Ascending aorta (tissue), 2 donors: ENCODE measurements at regions not wholly inside any gene's neighbourhood (a gene's known extent, or its start where the extent isn't known, plus 50 kb on each side); places are given as distances from the start of the nearest gene placed in this dataset.

Source experiments
- DNase-seq, 2 donors: peaks; one replicate each; pipeline ENCODE4 v3.0.0-alpha.2; 2019; ENCODE audit warnings: low spot score in 2 of 2
- H3K27ac ChIP-seq, 2 donors: fragments of 200-600 bp; sonication (generic); one replicate each; pipeline ENCODE4 v1.5.1; 2016 to 2017; ENCODE audit warnings: mild to moderate bottlenecking in 1 of 2
- H3K27me3 ChIP-seq: fragments of 200-600 bp; sonication (generic); one replicate; pipeline ENCODE4 v1.5.1; 2017
- H3K36me3 ChIP-seq, 2 donors: fragments of 200-600 bp; sonication (generic); one replicate each; pipeline ENCODE4 v1.5.1; 2016
- H3K4me1 ChIP-seq, 2 donors: fragments of 200-600 bp; sonication (generic); one replicate each; pipeline ENCODE4 v1.5.1; 2016 to 2017; ENCODE audit warnings: mild to moderate bottlenecking in 1 of 2
- H3K4me3 ChIP-seq, 2 donors: fragments of 200-600 bp; sonication (generic); one replicate each; pipeline ENCODE4 v1.5.1; 2016 to 2017; ENCODE audit warnings: mild to moderate bottlenecking in 1 of 2
- H3K9me3 ChIP-seq, 2 donors: fragments of 200-600 bp; sonication (generic); one replicate each; pipeline ENCODE4 v1.5.1; 2016
- intact Hi-C: fragments of 100-400 bp; cut with DNase I; formaldehyde crosslinking; loops from one replicate; pipeline ENCODE4 v1.15.1; 2023
- TF ChIP-seq, protein P1 (sequence below), 3 experiments: fragments of 200-600 bp in 2 of 3; fragments of 450-650 bp in 1 of 3; sonication (generic) in 2 of 3; IDR thresholded peaks; one replicate each; pipeline ENCODE4 v1.5.1; 2016 to 2019; ENCODE audit warnings: antibody characterized with exemption in 3 of 3, mild to moderate bottlenecking in 1 of 3, moderate library complexity in 1 of 3

DNA sequence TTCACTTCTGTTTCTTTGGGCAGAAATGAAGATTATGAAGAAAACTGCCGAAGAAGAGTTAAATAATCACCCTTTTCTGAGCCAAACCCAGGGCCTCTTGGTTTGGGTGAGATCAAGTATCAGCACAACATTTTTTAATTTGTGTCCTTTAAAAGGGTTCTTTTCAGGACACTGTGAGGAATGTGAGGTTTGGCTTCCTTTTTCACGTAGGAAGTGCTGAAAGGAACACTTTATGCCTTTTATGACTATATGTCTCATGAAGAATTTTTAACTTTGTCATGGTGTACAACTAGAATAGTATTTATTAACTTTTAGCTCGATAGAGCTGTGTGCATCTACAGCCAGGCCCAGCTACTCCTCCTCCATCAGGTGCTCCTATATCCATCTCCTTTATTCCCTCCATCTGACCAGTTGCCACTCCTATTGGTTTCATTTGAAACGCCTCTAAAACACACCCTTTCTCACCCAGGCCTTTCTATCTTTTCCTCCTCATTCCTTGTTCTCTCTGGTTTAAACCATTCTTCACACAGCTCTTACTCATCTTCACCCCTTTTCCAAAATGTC, 103.6 kb upstream of the LRIG3 start:
- Histone ChIP-seq H3K4me3 (no peak overlapping the region), H3K36me3 (no peaks in the 10 kb centered on the region), H3K4me1 (no peaks in the 10 kb centered on the region), H3K27me3 (no peaks in the 10 kb centered on the region), H3K27ac (no peak overlapping the region), H3K9me3 (no peaks in the 10 kb centered on the region)
- DNase-seq = no peak
- TF ChIP-seq, protein P1, sequence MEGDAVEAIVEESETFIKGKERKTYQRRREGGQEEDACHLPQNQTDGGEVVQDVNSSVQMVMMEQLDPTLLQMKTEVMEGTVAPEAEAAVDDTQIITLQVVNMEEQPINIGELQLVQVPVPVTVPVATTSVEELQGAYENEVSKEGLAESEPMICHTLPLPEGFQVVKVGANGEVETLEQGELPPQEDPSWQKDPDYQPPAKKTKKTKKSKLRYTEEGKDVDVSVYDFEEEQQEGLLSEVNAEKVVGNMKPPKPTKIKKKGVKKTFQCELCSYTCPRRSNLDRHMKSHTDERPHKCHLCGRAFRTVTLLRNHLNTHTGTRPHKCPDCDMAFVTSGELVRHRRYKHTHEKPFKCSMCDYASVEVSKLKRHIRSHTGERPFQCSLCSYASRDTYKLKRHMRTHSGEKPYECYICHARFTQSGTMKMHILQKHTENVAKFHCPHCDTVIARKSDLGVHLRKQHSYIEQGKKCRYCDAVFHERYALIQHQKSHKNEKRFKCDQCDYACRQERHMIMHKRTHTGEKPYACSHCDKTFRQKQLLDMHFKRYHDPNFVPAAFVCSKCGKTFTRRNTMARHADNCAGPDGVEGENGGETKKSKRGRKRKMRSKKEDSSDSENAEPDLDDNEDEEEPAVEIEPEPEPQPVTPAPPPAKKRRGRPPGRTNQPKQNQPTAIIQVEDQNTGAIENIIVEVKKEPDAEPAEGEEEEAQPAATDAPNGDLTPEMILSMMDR (IDR thresholded peaks at IDR 0.05) = no peak
- intact Hi-C loops = no loop called here

DNA sequence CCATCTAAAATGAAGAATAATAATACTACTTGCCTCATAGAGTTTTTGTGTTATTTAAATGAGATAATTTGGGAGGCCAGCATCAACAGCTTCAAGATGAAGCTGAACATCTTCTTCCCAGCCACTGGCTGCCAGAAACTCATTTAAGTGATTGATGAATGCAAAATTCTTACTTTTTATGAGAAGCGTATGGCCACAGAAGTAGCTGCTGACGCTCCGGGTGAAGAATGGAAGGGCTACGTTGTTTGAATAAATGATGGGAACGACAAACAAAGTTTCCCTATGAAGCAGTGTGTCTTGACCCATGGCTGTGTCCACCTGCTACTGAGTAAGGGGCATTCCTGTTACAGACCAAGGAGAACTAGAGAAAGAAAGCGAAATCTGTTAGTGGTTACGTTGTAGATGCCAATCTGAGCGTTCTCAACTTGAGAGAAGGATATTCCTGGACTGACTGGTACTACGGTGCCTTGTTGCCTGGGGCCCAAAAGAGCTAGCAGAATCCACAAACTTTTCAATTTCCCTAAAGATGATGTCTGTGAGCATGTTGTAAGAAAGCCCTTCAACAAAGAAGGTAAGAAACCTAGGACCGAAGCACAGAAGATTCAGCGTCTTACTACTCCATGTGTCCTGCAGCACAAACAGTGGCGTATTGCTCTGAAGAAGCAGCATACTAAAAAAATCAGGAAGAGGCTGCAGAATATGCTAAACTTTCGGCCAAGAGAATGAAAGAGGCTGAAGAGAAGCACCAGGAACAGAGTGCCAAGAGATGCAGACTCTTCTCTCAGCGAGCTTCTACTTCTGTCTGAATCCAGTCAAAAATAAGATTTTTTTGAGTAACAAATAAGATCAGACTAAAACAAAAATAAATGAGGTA, 100.0 kb upstream of the LRIG3 start:
- H3K27ac ChIP-seq = no peak overlapping the region
- H3K4me3 ChIP-seq = no peak overlapping the region
- intact Hi-C loops = no loop called here
- no peaks in the 10 kb centered on the region for H3K4me1 ChIP-seq
- H3K27me3 ChIP-seq = no peaks in the 10 kb centered on the region
- H3K9me3 ChIP-seq = no peaks in the 10 kb centered on the region
- no peaks in the 10 kb centered on the region for H3K36me3 ChIP-seq
- DNase-seq = no peak
- TF ChIP-seq, protein P1 (IDR thresholded peaks at IDR 0.05) = no peak

DNA sequence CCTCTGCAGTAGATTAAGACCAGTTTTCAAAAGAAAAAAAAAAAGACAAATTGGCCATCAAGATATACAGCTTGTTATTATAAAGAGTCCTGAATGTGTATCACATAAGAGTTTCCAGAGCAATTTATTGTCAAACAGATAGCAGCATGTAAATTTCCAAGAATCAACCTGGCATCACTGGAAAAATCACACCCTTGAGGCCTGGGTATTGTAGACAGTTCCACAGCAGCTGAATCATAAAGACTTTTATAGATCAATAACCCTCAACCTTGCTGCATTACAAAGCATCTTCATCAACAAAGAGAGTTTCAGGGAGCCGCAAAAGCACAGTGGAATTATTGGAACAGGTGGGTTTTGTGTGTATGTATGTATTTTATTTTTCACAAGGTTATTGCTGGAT, 94.6 kb upstream of the LRIG3 start:
- intact Hi-C loops = no loop called here
- Histone ChIP-seq H3K9me3 (no peaks in the 10 kb centered on the region), H3K36me3 (no peaks in the 10 kb centered on the region), H3K27ac (no peak overlapping the region), H3K27me3 (no peaks in the 10 kb centered on the region), H3K4me3 (no peak overlapping the region), H3K4me1 (no peaks in the 10 kb centered on the region)
- TF ChIP-seq, protein P1 (IDR thresholded peaks at IDR 0.05) = no peak
- no peak for DNase-seq

DNA sequence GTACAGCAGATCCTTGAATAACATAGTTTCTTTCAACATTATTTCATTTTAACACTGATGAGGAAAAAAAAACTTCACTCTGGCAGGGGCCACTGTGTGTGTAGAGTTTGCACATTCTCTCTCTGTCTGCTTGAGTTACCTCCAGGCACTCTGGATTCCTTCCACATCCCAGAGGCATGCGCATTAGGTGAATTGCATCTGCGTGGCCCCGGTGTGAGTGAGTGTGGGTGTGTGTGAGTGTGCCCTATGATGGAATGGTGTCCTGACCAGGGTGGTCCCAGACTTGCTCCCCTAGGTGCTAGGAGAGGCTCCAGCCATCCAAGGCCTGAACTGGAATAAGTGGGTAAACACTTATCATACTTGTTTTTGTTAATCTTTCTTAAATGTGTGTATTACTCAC, 90.6 kb upstream of the LRIG3 start:
- H3K36me3 ChIP-seq = no peaks in the 10 kb centered on the region
- H3K4me1 ChIP-seq = no peaks in the 10 kb centered on the region
- H3K9me3 ChIP-seq = no peaks in the 10 kb centered on the region
- no peak for DNase-seq
- H3K4me3 ChIP-seq = no peak overlapping the region
- TF ChIP-seq, protein P1 (IDR thresholded peaks at IDR 0.05) = no peak
- no peak overlapping the region for H3K27ac ChIP-seq
- no peaks in the 10 kb centered on the region for H3K27me3 ChIP-seq
- intact Hi-C loops = no loop called here

DNA sequence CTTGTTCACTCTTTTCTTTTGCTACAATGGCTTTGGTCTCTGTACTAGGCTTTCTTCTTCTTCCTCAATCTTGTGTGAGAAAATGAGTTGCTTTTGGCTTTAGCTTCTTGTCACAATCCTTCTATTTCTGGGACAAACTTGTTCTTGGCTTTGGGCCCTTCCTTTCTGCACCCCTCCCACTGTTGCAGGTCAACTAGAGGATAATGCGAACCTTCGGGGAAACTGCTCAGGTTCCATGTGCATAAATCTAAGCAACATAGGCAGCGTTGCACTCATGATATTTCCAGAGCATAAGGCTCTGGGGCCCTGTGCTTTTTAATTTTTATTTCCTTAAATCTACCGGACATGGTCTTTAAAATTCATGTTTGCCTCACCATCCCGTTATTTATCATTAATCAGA, 89.8 kb upstream of the LRIG3 start:
- TF ChIP-seq, protein P1 (IDR thresholded peaks at IDR 0.05) = no peak
- Histone ChIP-seq H3K4me3 (no peak overlapping the region), H3K9me3 (no peaks in the 10 kb centered on the region), H3K4me1 (no peaks in the 10 kb centered on the region), H3K27me3 (no peaks in the 10 kb centered on the region), H3K27ac (no peak overlapping the region), H3K36me3 (no peaks in the 10 kb centered on the region)
- intact Hi-C loops = no loop called here
- no peak for DNase-seq
